ENCODE measurements at regions not wholly inside any gene's neighbourhood (a gene's known extent, or its start where the extent isn't known, plus 50 kb on each side); places are given as distances from the start of the nearest gene placed in this dataset.

DNA sequence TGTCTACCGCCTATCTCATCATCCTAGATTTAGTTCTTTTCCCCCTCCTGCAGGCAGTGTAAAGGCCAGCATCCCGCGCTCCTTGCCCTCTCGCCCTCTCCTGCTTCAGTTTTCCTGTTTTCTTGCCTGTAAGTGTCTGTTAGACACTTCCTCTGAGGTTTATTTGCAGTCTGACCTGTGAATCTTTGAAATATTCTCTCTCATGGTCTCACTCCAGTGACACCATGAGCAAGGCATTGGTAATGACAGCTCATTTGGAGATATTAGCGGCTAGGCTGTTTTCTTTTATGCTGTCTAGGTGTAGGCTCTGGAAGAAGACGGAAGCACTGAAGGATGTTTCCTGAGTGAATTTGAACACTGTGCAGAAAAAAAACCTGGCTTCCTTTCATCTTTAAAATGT, 179.6 kb downstream of the KDR start:
- Histone ChIP-seq H3K4me1 (ENCODE audit: control insufficient read depth, insufficient read depth, low read length) (no peaks in the 10 kb centered on the region), H3K27ac (ENCODE audit: extremely low read depth, low read depth, low read length) (no peak overlapping the region), H3K4me3 (ENCODE audit: low read depth, low read length) (no peak overlapping the region), H3K9me3 (ENCODE audit: control insufficient read depth, insufficient read depth, low read depth, low read length) (no peaks in the 10 kb centered on the region), H3K36me3 (ENCODE audit: control insufficient read depth in 2 of 2, insufficient read depth in 1 of 2, low read length in 2 of 2) (no peaks in the 10 kb centered on the region)
- TF ChIP-seq, protein P1, sequence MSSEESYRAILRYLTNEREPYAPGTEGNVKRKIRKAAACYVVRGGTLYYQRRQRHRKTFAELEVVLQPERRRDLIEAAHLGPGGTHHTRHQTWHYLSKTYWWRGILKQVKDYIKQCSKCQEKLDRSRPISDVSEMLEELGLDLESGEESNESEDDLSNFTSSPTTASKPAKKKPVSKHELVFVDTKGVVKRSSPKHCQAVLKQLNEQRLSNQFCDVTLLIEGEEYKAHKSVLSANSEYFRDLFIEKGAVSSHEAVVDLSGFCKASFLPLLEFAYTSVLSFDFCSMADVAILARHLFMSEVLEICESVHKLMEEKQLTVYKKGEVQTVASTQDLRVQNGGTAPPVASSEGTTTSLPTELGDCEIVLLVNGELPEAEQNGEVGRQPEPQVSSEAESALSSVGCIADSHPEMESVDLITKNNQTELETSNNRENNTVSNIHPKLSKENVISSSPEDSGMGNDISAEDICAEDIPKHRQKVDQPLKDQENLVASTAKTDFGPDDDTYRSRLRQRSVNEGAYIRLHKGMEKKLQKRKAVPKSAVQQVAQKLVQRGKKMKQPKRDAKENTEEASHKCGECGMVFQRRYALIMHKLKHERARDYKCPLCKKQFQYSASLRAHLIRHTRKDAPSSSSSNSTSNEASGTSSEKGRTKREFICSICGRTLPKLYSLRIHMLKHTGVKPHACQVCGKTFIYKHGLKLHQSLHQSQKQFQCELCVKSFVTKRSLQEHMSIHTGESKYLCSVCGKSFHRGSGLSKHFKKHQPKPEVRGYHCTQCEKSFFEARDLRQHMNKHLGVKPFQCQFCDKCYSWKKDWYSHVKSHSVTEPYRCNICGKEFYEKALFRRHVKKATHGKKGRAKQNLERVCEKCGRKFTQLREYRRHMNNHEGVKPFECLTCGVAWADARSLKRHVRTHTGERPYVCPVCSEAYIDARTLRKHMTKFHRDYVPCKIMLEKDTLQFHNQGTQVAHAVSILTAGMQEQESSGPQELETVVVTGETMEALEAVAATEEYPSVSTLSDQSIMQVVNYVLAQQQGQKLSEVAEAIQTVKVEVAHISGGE (tag by site-specific recombination; conservative IDR thresholded peaks at IDR 0.05; ENCODE audit: low read depth) = no peak
- no peak for TF ChIP-seq KLF10 (tag by site-specific recombination; IDR thresholded peaks at IDR 0.05)
- no peak for TF ChIP-seq ZNF112 (tag by site-specific recombination; IDR thresholded peaks at IDR 0.05)
- no peak for TF ChIP-seq ZNF391 (tag by site-specific recombination; IDR thresholded peaks at IDR 0.05; ENCODE audit: borderline replicate concordance, low read depth)
- TF ChIP-seq ZNF670 (tag by site-specific recombination; IDR thresholded peaks at IDR 0.05; ENCODE audit: low read depth) = no peak
- no peak for TF ChIP-seq TCF7L2 (IDR thresholded peaks at IDR 0.05; ENCODE audit: borderline replicate concordance, low read depth, low read length)
- TF ChIP-seq, protein P2, sequence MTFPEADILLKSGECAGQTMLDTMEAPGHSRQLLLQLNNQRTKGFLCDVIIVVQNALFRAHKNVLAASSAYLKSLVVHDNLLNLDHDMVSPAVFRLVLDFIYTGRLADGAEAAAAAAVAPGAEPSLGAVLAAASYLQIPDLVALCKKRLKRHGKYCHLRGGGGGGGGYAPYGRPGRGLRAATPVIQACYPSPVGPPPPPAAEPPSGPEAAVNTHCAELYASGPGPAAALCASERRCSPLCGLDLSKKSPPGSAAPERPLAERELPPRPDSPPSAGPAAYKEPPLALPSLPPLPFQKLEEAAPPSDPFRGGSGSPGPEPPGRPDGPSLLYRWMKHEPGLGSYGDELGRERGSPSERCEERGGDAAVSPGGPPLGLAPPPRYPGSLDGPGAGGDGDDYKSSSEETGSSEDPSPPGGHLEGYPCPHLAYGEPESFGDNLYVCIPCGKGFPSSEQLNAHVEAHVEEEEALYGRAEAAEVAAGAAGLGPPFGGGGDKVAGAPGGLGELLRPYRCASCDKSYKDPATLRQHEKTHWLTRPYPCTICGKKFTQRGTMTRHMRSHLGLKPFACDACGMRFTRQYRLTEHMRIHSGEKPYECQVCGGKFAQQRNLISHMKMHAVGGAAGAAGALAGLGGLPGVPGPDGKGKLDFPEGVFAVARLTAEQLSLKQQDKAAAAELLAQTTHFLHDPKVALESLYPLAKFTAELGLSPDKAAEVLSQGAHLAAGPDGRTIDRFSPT (tag by site-specific recombination; IDR thresholded peaks at IDR 0.05) = no peak
- TF ChIP-seq, protein P3, sequence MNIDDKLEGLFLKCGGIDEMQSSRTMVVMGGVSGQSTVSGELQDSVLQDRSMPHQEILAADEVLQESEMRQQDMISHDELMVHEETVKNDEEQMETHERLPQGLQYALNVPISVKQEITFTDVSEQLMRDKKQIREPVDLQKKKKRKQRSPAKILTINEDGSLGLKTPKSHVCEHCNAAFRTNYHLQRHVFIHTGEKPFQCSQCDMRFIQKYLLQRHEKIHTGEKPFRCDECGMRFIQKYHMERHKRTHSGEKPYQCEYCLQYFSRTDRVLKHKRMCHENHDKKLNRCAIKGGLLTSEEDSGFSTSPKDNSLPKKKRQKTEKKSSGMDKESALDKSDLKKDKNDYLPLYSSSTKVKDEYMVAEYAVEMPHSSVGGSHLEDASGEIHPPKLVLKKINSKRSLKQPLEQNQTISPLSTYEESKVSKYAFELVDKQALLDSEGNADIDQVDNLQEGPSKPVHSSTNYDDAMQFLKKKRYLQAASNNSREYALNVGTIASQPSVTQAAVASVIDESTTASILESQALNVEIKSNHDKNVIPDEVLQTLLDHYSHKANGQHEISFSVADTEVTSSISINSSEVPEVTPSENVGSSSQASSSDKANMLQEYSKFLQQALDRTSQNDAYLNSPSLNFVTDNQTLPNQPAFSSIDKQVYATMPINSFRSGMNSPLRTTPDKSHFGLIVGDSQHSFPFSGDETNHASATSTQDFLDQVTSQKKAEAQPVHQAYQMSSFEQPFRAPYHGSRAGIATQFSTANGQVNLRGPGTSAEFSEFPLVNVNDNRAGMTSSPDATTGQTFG (tag by site-specific recombination; IDR thresholded peaks at IDR 0.05; ENCODE audit: borderline replicate concordance) = no peak
- ChIA-PET POLR2A (no interaction called here), CTCF (interaction anchor here (1.6 kb wide), 1 partner anchor 10 kb away, joined by 4 read pairs; no protein-coding TSS in a partner anchor)

DNA sequence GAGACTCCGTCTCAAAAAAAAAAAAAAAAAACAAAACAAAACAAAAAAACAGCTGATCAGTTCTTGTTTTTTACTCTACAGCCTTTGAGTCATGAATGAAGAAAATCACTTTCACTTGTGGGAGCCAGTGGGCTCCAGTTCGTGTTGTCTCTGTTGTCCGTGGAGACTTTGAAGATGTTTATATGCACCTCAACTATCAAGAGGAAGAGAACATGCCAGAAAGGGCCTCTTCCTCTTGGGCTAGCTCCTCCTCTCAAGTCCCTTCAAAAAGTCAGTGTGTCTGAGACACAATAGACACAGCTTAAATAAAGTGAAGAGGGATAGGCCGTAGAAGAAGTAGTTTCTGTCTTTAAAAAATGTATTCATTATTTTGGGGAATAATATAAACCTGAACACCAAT, 182.7 kb downstream of the KDR start:
- Histone ChIP-seq H3K4me1 (ENCODE audit: control insufficient read depth, insufficient read depth, low read length) (no peaks in the 10 kb centered on the region), H3K27ac (ENCODE audit: extremely low read depth, low read depth, low read length) (no peak overlapping the region), H3K9me3 (ENCODE audit: control insufficient read depth, insufficient read depth, low read depth, low read length) (no peaks in the 10 kb centered on the region), H3K4me3 (ENCODE audit: low read depth, low read length) (no peak overlapping the region), H3K36me3 (ENCODE audit: control insufficient read depth in 2 of 2, insufficient read depth in 1 of 2, low read length in 2 of 2) (no peaks in the 10 kb centered on the region)
- CTCF ChIA-PET = interaction anchor here (0.6 kb wide), 2 partner anchors 12 to 278 kb away, joined by 3 to 5 read pairs; no protein-coding TSS in a partner anchor
- TF ChIP-seq SETDB1 (IDR thresholded peaks at IDR 0.05; ENCODE audit: insufficient read length, low read length) (no peak), ZNF777 (tag by site-specific recombination; IDR thresholded peaks at IDR 0.05; ENCODE audit: borderline replicate concordance) (no peak), ZNF416 (tag by site-specific recombination; IDR thresholded peaks at IDR 0.05) (no peak), ZNF670 (tag by site-specific recombination; IDR thresholded peaks at IDR 0.05; ENCODE audit: low read depth) (no peak), KLF1 (tag by site-specific recombination; IDR thresholded peaks at IDR 0.05) (no peak)
- TF ChIP-seq, protein P4, sequence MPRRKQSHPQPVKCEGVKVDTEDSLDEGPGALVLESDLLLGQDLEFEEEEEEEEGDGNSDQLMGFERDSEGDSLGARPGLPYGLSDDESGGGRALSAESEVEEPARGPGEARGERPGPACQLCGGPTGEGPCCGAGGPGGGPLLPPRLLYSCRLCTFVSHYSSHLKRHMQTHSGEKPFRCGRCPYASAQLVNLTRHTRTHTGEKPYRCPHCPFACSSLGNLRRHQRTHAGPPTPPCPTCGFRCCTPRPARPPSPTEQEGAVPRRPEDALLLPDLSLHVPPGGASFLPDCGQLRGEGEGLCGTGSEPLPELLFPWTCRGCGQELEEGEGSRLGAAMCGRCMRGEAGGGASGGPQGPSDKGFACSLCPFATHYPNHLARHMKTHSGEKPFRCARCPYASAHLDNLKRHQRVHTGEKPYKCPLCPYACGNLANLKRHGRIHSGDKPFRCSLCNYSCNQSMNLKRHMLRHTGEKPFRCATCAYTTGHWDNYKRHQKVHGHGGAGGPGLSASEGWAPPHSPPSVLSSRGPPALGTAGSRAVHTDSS (tag by site-specific recombination; IDR thresholded peaks at IDR 0.05) = no peak
- TF ChIP-seq, protein P5, sequence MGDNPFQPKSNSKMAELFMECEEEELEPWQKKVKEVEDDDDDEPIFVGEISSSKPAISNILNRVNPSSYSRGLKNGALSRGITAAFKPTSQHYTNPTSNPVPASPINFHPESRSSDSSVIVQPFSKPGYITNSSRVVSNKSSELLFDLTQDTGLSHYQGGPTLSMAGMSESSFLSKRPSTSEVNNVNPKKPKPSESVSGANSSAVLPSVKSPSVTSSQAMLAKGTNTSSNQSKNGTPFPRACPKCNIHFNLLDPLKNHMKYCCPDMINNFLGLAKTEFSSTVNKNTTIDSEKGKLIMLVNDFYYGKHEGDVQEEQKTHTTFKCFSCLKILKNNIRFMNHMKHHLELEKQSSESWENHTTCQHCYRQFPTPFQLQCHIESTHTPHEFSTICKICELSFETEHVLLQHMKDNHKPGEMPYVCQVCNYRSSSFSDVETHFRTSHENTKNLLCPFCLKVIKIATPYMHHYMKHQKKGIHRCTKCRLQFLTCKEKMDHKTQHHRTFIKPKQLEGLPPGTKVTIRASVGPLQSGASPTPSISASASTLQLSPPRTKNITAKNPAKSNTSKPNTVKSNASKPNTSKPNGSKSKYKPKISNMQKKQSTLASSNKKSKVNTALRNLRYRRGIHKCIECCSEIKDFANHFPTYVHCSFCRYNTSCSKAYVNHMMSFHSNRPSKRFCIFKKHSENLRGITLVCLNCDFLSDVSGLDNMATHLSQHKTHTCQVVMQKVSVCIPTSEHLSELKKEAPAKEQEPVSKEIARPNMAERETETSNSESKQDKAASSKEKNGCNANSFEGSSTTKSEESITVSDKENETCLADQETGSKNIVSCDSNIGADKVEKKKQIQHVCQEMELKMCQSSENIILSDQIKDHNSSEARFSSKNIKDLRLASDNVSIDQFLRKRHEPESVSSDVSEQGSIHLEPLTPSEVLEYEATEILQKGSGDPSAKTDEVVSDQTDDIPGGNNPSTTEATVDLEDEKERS (tag by site-specific recombination; IDR thresholded peaks at IDR 0.05) = no peak
- POLR2A ChIA-PET = no interaction called here

Data from HEK293 (cell line).